HUDEP-2 (cell line): ENCODE measurements at regions not wholly inside any gene's neighbourhood (a gene's known extent, or its start where the extent isn't known, plus 50 kb on each side); places are given as distances from the start of the nearest gene placed in this dataset.

ENCODE experiments used
- DNase-seq, 76 experiments: peaks; one replicate each; lab custom pipeline; 2025; ENCODE audit not compliant: unreplicated experiment in 76 of 76; lab: John Stamatoyannopoulos, UW

- DNase-seq = no peak
These were observed 77.1 kb upstream of the EPHA4 start for GRCh38 chr2:221649051-221649775.

DNA sequence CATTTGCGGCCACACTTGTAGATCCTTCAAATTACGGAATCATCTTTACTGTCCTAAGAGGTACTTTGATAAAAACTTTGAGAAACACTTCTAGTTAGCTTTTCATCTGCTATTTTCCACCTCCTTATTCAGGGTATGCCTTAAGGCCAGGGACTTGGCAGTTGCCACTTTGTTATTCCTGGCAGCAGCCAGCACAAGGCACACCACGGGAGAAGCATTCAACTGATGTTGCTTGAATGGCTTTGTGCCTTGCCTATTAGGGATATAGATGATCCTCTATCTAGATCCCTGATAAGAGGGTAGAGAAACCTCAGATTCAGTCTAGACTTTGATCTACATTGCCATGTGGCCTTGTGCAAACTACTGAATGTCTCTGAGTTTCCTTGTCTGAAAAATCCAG is 70.3 kb upstream of the EPHA4 start:
- DNase-seq = no peak

- no peak for DNase-seq
These were observed 69.2 kb upstream of the EPHA4 start for GRCh38 chr2:221641181-221641871.

DNA sequence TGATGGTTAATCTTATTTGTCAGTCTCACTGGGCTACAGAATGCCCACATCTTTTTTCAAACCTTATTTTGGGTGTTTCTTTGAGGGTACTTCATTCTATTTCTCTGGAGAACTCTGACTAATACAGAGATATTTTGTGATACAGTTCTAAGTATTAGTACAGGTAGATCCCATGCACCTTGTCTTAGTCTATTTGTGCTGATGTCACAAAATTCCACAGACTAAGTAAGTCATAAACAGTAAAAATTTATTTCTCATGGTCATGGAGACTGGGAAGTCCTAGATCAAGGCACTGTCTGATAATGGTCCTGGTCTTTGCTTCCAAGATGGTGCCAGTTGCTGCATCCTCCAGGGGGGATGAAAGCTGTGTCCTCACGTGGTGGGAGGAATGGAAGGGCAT is 68.6 kb upstream of the EPHA4 start:
- no peak for DNase-seq

DNA sequence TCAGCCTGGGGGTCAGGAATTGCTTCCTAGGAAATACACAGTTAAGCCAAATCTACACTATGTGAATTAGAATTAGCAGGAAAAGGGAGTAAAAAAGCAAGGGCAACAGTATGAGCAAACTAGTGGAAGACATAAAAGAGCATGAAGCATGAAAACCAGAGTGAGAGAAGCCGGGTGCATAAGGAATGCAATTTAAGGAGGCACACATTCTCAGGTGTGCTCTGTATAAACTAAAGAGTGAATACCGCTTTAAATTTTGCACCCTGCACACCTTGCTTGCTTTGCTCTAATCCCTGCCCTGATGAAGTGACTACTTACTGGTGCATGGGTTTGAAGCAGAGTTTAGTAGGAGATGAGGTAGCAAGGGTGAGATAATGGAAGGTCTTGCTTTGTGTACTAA is 65.7 kb upstream of the EPHA4 start:
- no peak for DNase-seq

DNA sequence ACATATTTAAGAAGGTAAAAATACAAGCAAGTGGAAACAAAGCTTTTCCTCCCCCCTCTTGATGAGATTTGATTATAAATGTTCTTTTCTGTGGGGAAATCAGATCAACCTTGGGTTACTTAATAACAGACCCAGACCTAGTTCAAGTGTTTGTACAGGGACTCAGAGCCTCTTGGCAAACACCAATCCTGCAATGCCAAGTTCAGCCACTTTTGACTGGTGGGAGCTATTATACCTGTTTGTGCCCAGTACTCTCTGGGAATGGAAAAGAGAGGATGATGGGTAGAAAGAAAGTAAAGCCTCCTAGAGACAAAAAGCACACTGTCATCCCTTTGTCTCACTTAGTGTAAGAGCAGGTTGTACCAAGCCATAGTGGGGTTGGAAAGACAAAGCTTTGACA is 63.8 kb upstream of the EPHA4 start:
- no peak for DNase-seq

DNA sequence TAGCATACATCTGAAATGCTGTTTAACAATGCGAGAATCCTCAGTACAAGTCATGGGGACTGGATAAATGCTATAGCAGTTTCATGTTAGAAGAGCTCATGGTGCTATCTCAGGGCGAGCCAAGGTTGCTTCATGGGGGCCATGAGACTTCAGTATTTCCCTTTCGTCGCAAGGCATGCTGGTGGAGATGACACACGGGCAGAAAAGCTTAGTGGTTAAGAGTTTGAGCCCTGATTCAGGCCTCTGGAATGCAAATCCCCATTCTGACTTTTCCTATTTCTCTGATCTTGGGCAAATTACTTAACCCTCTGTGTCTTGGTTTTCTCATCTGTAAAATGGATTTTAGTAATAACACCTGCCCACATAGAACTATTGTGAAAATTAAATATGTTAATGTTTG is 57.4 kb upstream of the EPHA4 start:
- DNase-seq = no peak

GRCh38 chr2:221624475-221624874 is 52.4 kb upstream of the EPHA4 start:
- DNase-seq = no peak
